ENCODE measurements at regions not wholly inside any gene's neighbourhood (a gene's known extent, or its start where the extent isn't known, plus 50 kb on each side); places are given as distances from the start of the nearest gene placed in this dataset.
"Not testable (repeated sequence)": the region's sequence is repeated elsewhere in the genome, so short reads cannot be mapped to it uniquely, and the experiment has no call there.

DNA sequence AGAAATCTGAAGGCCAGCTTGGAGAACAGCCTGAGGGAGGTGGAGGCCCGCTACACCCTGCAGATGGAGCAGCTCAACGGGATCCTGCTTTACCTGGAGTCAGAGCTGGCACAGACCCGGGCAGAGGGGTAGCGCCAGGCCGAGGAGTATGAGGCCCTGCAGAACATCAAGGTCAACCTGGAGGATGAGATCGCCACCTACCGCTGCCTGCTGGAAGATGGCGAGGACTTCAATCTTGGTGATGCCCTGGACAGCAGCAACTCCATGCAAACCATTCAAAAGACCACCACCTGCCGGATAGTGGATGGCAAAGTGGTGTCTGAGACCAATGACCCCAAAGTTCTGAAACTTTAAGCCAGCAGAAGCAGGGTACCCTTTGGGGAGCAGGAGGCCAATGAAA, 318.4 kb downstream of the ZFHX3 start:
- DNase-seq, result not testable (repeated sequence)

DNA sequence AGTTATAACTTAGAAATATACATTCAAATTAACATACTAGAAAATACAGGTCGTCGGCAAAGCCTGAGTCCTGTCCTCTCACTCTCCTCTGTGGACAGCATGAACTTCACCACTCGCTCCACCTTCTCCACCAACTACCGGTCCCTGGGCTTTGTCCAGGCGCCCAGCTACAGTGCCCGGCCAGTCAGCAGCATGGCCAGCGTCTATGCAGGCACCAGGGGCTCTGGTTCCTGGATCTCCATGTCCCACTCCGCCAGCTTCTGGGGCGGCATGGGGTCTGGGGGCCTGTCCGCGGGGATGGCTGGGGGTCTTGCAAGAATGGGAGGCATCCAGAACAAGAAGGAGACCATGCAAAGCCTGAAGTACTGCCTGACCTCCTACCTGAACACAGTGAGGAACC, 319.4 kb downstream of the ZFHX3 start:
- no peak for DNase-seq

DNA sequence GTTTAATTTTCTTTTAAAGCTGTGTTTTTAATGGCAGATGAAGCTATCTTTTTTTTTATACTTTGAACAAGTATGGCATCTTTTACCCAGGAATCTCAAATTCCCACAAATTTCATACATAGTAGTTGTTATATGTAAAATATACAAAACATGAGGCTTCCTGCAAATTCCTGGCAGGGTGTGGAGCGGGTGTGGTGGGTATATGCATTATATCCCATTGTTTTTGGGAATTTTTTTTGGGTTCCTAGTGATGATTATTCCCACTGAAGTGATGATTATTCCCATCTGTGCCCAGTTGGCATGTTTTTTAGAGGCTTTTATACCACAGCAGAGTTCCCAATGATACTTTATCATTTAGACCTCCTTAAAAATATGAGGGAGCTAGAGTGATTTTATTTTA, 320.4 kb downstream of the ZFHX3 start:
- DNase-seq, result no peak

DNA sequence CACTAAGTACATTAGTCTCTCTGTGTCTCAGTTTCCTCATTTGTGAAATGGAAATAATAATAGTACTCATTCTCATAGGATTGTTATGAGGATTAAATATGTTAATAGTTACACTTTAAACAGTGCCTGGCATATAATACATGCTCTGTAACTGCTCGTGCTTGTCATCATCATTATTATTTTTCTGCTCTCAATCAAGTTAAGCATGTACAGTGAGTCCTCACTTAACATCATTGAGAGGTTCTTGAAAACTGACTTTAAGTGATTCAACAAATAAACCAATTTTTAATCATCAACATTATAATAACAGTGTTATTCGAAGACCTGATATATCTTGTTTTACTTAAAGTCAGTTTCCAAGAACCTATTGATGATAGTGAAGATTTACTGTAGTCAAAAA, 322.3 kb downstream of the ZFHX3 start:
- DNase-seq, result no peak

DNA sequence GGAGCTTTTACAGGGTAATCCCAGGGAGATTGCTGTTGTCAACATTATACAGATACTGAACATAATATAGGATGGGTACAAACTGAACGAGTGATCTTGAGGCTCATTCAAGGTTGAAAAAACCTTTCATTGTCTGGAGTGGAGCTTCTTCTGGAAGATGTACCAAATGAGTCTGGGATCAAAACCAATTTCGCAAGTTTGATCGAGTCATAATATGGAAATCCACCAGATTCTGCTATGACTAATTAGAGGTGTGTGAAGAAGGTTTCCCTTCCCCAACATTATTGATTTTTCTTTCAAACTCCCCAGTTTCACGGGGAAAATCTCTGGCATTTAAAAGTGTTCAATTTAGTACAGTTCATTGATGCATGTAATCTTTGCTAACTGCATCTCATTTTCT, 324.1 kb downstream of the ZFHX3 start:
- DNase-seq, result no peak

DNA sequence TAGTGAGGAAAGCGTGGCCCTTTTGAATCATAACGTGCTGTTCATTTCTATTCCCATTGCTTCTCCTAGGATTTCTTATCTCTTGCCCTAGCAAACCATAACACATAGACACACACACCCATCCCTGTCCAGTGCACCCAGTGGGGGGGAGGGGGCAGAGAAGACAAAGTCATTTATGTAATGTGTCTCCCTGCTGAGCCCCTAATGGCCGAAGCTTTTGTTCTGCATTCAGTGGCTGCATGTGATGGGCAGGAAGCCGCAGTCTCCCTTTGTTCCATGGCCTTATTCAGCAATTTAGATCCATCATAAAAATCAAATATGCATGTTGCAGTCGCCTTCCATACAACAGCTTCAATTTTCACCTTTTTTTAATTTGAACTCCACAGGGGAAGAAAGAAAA, 325.4 kb downstream of the ZFHX3 start:
- DNase-seq, result no peak

DNA sequence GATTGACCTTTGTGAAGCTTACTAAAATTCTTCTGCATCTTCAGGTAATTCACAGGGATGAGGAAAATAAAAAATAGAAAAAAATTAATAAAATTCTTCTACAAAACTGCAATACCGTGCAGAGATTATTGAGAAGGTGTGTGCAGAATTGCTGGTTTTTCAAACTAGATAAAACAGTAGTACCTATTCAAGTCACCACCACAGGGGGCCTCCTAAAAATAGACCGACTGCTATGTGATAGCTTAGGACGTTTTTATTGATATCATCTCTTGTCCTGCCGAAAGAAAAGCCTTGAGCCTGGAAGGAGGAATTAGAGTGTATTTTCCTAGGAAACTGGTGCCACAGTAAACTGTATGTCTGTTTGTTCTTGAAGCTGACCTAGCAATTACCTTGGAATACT, 325.9 kb downstream of the ZFHX3 start:
- no peak for DNase-seq

DNA sequence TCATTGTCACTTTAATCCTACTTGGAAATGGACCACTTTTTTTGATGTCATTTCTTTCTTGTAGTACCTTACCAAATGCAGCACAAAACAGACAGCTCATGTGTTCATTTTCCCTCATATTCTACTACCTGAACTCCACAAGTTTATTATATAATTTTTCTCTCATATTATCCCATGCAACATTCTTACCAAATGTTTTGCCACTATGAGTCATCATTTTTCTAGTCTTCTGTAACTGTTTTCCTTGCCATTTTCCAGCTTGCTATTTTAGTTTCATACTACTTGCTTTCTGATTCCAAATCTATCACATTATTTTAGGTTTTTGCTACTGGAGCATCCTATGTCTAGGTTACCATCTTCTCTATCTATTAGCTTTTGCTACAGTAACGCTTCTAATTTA, 332.7 kb downstream of the ZFHX3 start:
- no peak for DNase-seq

DNA sequence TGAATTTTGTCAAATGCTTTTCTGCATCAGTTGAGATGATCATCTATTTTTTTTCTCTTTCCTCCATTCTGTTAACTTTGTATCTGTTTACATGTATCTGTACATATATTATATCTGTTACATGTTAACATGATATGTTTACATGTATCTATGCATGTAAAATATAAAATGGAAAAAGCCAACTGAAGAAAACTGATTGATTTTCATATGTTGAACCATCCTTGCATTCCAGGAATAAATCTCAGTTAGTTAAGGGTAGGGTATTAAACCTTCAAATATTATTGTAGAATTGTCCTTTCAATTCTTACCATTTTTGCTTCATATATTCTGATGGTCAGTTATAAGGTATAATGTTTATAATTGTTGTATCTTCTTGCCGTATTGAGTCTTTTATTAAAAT, 336.1 kb downstream of the ZFHX3 start:
- DNase-seq, result no peak

DNA sequence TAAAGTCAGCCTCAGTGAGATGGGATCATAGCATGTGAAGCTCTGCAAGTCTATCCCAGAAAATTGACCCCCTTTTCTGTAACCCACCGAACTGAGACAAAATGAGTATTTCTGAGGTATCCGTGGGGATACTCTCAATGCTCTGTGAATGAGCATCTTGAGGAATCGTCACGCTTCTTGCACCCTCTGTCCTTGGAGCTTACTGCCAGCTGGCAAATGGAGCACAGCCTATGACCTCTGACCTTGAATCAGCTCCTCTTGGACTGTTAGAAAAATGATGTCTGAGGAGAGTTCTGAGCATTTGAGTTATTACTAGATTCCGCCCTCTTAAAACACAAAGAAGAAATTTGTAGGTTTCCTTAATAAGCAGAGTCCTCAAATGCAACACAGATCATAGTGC, 342.1 kb downstream of the ZFHX3 start:
- DNase-seq, result no peak

DNA sequence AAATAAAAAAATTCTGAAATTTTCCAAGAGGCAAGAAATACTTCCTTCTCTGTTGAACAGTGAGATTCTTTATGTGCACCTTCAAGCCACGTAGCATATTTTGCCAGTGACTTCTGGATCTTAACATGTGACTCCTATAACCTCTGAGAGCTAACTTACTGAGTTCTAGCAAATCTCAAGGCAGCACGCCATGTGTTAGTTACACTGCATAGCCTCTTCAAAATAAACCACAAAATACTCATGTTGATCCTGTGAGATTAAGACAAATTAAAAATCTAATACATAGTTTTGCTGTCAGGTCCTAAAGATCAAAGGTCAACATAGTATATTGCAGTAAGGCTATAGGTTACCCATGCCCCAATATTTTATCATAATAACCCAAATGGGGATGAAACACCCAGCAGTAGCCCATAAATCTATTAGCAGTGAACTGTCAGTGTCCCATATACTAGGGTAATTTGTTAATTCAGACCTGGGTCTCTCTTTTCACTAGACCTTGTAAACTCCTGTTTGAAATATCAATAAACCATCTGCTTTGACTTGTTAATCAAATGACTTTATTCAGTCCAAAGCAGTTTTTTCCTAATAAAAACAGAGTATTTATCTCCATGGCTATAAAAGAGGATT, 343.1 kb downstream of the ZFHX3 start:
- DNase-seq, result no peak

DNA sequence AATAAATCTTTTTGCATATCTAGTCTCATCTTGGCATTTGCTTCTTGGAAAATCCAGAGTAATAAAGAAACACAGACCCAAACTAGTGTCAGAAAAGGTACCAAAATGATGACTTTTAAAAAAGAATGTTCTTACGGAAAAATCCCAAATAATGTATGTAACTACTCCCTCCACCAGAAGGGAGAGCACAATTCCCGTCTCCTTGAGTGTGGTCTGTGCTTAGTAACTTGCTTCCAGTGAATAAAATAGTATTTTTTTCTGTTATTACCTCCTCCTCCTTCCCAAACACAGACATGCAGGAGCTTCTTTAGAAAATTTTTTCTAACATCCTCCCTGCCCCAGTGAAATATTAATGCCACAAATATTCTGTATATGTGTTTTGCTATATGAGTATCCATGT, 358.1 kb downstream of the ZFHX3 start:
- no peak for DNase-seq

DNA sequence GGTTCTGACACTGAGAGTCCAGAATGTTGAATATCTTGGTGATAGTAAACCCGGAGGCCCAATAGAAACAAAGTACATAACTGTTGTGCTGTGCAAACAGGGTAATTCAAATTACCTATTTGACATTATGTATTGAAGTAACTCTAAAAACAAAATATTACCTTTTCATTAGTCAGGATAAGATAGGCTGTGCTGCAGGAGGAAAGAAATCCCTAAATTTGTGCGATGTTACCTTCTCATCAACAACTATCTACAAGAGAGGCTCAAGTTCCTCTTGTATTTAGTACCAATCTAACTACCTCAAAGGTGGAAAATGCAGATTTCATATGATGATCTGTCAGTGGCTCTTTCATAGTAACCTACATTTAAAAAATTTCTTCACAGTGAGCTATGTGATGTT, 367.2 kb downstream of the ZFHX3 start:
- DNase-seq, result no peak

DNA sequence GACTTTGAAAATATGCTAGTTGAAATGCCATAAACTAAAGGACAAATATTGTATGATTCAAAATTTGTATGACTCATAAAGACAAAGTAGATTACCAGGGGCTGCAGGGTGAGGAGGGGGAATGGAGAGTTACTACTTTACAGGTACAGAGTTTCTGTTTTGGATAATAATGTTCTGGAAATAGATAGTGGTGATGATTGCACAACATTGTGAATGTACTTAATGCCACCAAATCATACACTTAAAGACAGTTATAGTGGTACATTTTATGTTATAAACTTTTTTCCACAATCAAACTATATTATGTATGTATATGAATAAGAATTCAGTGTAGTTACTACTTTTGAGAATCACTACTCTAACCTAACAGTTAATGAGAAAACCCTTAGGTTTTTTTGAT, 368.1 kb downstream of the ZFHX3 start:
- no peak for DNase-seq

DNA sequence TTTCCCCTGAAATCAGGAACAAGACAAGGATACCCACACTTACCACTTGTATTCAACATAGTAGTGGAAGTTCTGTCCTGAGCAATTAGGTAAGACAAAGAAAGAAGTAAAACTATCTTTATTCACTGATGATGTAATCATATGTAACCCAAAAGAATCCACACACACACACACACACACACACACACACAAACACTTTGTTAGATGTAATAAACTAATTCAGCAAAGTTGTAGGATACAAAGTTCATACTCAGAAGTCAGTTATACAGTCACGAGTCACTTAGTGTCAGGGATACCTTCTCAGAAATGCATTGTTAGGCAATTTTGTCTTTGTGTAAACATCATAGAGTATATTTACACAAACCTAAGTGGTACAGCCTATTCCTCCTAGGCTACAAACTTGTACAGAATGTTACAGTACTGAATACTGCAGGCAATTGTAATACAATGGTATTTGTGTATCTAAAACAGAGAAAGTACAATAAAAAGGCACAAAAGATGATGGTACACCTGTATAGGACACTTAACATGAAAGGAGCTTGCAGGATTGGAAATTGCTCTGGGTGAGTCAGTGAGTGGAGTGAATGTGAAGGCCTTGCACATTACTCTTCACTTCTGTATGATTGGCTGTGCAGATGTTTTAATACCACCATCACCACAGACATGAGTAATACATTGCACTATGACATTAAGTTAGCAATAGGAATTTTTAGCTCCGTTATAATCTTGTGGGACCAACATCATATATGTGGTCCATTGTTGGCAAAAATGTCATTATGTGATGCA, 370.1 kb downstream of the ZFHX3 start:
- DNase-seq, result no peak

DNA sequence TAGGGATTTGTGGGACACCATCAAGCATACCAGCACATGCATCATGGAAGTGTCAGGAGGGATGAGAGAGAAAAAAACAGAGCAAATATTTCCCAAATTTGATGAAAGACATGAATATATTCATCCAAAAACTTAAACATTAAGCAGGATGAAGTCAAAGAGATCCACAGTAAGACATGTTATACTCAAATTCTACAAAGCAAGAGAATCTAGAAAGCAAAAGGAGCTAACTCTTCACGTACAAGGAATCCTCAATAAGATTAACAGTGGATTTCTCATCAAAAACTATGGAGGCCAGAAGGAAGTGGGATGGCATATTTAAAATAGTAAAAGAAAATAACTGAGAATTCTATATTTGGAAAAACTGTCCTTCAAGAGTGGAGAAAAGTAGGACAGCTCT, 374.8 kb downstream of the ZFHX3 start:
- no peak for DNase-seq

DNA sequence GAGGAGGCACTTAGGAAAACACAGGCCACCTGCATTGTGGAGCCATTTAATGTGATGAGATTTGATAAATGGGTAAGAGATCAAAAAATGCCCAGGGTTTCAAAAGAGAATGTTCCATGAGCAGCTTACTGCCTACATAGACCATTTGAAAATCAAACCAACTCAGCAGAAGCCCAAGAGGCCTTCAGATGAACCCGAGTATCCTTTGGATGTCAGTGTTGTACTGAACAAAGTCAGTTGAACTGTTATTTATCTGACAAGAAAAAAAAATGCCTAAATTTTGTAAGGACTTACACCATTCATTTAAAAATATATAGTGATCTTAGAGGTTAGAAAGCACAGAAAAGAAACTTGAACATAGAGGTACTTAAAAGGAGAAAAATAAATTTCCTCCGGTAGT, 381.7 kb downstream of the ZFHX3 start:
- DNase-seq, result no peak

DNA sequence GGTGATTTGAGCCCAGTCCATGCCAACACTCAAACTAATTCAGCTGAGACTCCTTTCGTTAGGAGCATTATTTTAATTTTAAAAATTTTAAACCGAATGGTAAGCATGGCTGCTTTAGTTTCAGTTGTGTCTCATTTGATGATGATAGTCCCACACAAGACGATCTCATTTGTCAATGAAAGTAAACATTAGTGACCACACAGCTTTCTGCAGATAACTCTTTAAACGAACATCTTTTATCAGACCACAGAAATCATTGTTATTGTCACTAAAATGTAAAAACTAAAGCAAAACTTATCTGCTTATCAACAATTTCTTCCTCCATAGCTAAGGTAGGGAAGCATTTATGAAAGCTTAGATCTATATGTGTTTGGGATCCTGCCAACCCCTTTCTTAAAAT, 382.2 kb downstream of the ZFHX3 start:
- no peak for DNase-seq

DNA sequence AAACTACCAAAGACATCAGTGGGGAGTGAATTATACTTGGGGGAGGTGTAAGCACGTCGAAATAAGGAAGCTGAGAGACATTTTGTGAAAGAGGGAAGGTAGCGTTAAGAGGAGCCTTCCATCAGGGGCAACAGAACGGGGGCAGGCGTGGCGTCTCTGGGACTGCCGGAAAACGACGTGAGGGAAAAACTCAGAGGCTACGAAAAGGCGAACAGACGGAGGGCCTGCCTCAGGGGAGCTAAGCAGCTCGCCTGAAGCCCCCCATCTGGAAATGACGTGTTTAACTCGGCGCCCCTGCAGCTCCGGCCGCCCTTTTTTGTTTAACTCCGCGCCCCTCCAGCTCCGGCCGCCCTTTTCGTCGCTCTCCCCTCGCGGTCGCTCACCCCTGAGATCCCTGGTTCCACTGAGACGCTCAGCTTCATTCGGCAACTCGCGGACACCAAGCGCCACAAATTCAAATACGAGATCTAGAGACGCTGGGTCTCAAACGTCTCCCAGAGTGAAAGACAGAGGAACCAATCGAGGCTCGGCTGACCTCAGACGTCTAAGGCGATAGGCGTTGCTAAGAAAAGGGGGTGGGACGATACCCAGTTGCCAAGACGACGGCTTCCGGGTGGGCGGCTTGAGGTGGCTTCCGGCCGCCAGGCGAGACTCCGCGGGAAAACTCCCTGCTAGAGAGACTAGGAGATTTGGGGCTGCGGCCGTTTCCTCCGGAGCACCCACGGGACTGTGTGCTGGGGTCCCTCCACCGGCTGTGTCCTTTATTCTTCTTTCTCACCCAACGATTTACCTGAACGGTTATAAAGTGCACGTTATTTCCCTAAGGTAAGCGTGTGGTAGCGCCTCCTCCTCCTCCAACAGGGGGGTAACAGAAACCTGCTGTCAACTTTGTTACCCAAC, 383.2 kb downstream of the ZFHX3 start:
- peak; percentile 93 for DNase-seq

DNA sequence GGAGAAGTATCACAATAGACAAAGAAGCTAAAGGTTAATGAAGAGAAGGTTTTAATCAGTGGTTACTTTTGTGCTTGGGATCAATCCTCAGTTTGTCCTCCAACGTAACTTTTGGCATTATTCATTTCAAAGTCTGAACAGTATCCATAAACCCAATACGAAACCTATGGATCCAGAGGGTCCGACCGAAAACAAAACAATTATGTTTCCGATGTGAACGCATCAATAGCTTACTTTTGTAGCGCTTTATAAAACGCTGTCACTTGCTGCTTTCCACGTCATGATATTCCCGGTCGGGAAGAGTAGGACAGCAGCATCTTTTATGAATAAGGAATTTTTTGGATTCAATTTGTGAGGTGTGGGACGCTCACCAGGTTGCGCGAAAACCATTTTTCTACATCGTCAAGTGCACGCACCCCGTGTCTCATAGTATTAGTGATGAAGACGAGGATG, 383.8 kb downstream of the ZFHX3 start:
- DNase-seq, result no peak

DNA sequence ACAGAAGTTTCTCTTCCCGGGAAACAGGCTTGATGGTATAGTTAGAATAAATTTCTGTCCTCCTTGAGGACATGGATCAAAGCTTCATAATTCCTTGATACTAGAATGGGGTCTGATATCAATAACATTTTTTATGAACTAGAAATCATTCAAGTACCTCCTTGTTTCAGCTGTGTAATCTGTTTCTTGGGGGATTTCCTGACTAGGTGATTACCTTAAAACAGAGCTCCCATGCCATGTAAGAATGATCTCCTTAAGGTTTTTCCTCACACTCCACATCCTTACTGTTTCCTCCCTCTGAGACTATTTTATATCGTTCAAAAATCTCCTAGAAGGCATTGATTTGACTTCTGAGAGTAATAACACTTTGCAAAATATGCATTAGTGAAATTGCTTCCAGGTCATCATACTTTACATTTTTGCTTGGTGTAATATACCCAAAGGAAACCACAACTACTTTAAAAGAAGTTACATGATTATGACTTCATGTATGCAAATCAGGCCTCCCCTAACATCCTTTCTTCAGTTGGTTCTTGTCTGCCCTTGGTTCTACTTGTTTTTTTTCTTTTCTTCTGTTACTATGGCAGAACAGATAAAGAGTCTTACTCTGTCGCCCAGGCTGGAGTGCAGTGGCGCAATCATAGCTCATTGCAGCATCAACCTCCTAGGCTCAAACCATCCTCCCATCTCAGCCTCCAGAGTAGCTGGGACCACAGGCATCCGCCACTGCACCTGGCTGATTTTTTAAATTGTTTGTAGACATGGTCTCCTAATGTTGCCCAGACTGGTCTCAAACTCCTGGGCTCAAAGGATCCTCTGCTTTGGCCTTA, 388.8 kb downstream of the ZFHX3 start:
- DNase-seq, result no peak

DNA sequence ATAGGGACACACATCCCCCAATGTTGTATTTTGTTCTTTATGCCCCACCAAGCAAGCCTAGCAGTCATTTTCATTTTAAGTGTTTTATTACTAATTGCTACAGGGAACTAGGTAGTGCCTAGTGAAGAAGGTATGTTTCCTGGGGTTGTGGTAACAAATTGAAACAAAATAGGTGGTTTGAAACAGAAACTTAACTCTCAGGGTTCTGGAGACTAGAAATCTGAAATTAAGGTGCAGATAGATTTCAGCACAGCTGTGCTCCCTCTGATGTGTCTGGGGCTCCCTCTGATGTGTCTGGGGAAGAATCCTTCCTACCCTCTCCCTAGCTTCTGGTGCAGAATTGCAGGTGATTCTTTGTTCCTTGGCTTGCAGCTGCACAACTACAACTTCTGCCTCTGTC, 390.1 kb downstream of the ZFHX3 start:
- DNase-seq, result no peak

DNA sequence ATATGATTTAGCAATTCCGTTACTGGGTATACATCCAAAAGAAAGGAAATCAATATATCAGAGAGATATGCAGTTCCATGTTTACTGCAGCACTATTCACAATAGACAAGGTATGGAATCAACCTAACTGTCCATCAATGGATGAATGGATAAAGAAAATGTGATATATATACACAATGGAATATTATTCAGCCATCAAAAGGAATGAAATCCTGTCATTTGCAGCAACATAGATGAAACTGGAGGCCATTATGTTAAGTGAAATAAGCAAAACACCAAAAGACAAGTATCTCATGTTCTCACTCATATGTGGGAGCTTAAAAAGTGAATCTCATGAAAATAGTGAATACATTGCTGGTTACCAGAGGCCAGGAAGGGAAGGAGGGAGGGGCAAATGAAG, 390.8 kb downstream of the ZFHX3 start:
- no peak for DNase-seq

Measured in stimulated activated CD4-positive, alpha-beta T cell treated with anti-CD3 and anti-CD28 coated beads, Interleukin-12 subunit alpha, Interleukin-12 subunit beta, amount 100 ng/mL, for 4 hours (primary cell).